T follicular helper cell (primary cell): ENCODE measurements at regions not wholly inside any gene's neighbourhood (a gene's known extent, or its start where the extent isn't known, plus 50 kb on each side); places are given as distances from the start of the nearest gene placed in this dataset.

ENCODE experiments used
- DNase-seq: peaks from one replicate; pipeline ENCODE4 v3.0.0-alpha.2; 2020; ENCODE audit warnings: low read depth

- no peak for DNase-seq
Observed at GRCh38 chr14:71632440-71632946, 299.7 kb upstream of the RGS6 start.

GRCh38 chr14:71636076-71636475 lies 296.2 kb upstream of the RGS6 start:
- no peak for DNase-seq

- no peak for DNase-seq
Observed at GRCh38 chr14:71636820-71637471, 295.3 kb upstream of the RGS6 start.

- no peak for DNase-seq
Observed at GRCh38 chr14:71638523-71639196, 293.6 kb upstream of the RGS6 start.

GRCh38 chr14:71642715-71643114 lies 289.5 kb upstream of the RGS6 start:
- DNase-seq, result no peak

GRCh38 chr14:71645656-71646055 lies 286.6 kb upstream of the RGS6 start:
- DNase-seq, result no peak

GRCh38 chr14:71646518-71646917 lies 285.7 kb upstream of the RGS6 start:
- no peak for DNase-seq

- no peak for DNase-seq
Observed at GRCh38 chr14:71647086-71647784, 285.0 kb upstream of the RGS6 start.

- no peak for DNase-seq
Observed at GRCh38 chr14:71648725-71649124, 283.5 kb upstream of the RGS6 start.

- DNase-seq, result no peak
Observed at GRCh38 chr14:71650187-71650755, 282.0 kb upstream of the RGS6 start.

- DNase-seq, result no peak
Observed at GRCh38 chr14:71651228-71651627, 281.0 kb upstream of the RGS6 start.

GRCh38 chr14:71652368-71652767 lies 279.9 kb upstream of the RGS6 start:
- no peak for DNase-seq

GRCh38 chr14:71654810-71655209 lies 277.4 kb upstream of the RGS6 start:
- DNase-seq, result no peak

- no peak for DNase-seq
Observed at GRCh38 chr14:71658261-71658860, 273.9 kb upstream of the RGS6 start.

GRCh38 chr14:71659159-71659558 lies 273.1 kb upstream of the RGS6 start:
- DNase-seq, result no peak

- no peak for DNase-seq
Observed at GRCh38 chr14:71661441-71661840, 270.8 kb upstream of the RGS6 start.

GRCh38 chr14:71662291-71662790 lies 269.9 kb upstream of the RGS6 start:
- DNase-seq, result no peak

- DNase-seq, result no peak
Observed at GRCh38 chr14:71665157-71665556, 267.1 kb upstream of the RGS6 start.

GRCh38 chr14:71665781-71666180 lies 266.4 kb upstream of the RGS6 start:
- no peak for DNase-seq

- DNase-seq, result no peak
Observed at GRCh38 chr14:71666571-71667145, 265.6 kb upstream of the RGS6 start.

- no peak for DNase-seq
Observed at GRCh38 chr14:71668186-71668912, 263.9 kb upstream of the RGS6 start.
